Upper lobe of left lung (tissue), 4 donors: ENCODE measurements at regions not wholly inside any gene's neighbourhood (a gene's known extent, or its start where the extent isn't known, plus 50 kb on each side); places are given as distances from the start of the nearest gene placed in this dataset.

Experiments used
- CTCF ChIP-seq, 6 experiments: fragments of 450-650 bp in 4 of 6; fragments of 200-600 bp in 2 of 6; sonication (generic) in 2 of 6; IDR thresholded peaks; one replicate each; pipeline ENCODE4 v1.5.1; 2016 to 2019; ENCODE audit warnings: antibody characterized with exemption in 6 of 6
- POLR2AphosphoS5 ChIP-seq, 2 donors: sonication (generic); formaldehyde crosslinking; IDR thresholded peaks; one replicate each; pipeline ENCODE4 v1.5.1; 2017; ENCODE audit warnings: antibody characterized with exemption in 2 of 2

DNA sequence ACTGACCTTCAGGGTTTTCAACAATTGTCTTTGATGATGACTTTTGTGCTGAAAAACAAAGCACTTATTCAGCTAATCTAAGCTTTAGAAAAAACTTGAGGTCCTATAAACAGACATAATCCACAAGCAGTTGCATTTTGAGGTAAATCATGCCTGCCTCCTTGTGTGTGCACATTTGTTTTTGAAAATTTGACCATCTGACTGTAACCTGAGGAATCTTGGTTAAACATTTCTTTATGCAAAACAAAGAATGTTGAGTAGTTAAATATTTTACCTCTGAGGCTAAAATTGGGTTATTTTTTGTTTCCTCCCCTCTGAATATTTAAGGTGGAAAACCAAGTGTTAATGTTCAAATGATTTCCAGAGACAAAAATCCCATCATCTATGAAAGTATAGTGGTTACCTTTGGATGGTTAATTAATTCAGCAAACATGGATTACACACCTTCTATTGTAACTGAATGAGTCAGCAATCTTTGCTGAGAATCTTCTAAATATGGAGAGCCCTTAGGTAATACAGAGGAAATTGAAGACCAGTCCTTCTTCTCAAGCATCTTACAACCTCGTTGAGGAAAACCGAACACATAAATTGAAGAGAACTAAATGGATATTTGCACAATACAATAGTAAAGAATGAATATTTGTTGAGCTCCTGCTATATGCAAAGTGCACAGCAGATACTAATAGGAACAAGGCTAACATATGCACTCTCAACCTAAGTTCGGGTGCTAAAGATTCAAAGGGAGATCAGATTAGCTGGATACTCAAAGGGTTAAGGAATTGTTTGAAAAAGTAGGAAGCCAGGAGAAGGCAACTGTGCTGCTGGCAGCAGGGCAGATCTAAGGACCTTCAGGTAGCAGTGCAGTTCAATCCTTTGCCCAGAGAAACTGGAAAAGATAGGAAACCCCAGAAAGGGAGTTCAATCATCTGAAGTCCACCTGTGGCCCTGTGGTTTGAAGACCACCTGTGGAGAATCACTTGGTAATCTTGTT lies 115.2 kb downstream of the BMP4 start:
- TF ChIP-seq POLR2AphosphoS5 (IDR thresholded peaks at IDR 0.05), result no peak
- TF ChIP-seq CTCF (IDR thresholded peaks at IDR 0.05), result no peak
